GM13977 (cell line): ENCODE measurements at regions not wholly inside any gene's neighbourhood (a gene's known extent, or its start where the extent isn't known, plus 50 kb on each side); places are given as distances from the start of the nearest gene placed in this dataset.

Source experiments
- DNase-seq: peaks from one replicate; pipeline ENCODE4 v3.0.0; 2012; ENCODE audit warnings: low spot score
- in situ Hi-C: fragments of 300-500 bp; cut with MboI; formaldehyde crosslinking; loops from one replicate; pipeline ENCODE4 v1.12.0; 2022; ENCODE audit warnings: low sequenced_read_pairs, low pct_unique_long_range_greater_than_20kb, mixed read lengths, inconsistent platforms; ENCODE audit not compliant: unreplicated experiment
- TF ChIP-seq, protein P1 (sequence below): IDR thresholded peaks from 2 replicates; pipeline ENCODE4 v1.5.1; 2012; ENCODE audit warnings: mild to moderate bottlenecking, control low read depth; ENCODE audit not compliant: insufficient read depth; ENCODE audit errors: extremely low read depth, missing control alignments

DNA sequence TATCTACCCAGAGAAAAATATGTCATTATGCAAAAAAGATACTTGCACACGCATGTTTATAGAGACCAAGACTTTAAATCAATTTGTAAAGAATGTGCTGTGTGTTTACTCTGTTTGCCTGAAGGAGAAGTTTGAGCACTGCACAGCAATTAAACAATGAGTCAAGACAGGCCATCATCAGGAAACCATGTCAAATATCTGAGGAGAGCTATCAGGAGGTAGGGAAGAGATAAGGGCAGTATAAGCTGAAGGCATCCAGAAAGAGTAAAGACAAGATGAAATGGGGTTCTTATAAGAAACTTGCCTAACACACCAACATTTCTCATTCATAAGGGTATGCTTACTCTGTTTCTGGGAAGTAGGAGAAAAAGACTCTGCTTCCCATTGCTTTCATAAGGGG, 405.8 kb upstream of the PTGER4 start:
- DNase-seq = no peak
- in situ Hi-C loops = no loop called here

DNA sequence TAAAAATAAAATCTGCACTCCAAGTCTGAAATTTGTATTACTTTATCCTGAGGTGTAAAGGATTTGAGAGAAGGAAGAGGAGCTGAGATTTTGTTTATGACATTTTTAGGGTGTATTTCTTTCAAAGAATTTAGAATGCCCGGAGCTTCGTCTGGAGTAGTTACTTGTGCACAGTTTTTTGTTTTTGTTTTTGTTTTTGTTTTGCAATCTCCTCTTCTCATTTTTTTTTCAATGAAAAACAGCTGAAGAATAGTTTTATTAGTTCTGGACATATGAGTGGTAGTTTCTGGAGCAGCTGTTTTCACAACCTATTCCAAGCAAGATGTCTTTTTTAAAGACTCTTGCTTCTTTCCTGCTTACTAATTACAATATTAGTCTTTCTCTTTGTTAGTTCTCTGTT, 408.2 kb upstream of the PTGER4 start:
- no peak for DNase-seq
- in situ Hi-C loops = no loop called here
- TF ChIP-seq, protein P1, sequence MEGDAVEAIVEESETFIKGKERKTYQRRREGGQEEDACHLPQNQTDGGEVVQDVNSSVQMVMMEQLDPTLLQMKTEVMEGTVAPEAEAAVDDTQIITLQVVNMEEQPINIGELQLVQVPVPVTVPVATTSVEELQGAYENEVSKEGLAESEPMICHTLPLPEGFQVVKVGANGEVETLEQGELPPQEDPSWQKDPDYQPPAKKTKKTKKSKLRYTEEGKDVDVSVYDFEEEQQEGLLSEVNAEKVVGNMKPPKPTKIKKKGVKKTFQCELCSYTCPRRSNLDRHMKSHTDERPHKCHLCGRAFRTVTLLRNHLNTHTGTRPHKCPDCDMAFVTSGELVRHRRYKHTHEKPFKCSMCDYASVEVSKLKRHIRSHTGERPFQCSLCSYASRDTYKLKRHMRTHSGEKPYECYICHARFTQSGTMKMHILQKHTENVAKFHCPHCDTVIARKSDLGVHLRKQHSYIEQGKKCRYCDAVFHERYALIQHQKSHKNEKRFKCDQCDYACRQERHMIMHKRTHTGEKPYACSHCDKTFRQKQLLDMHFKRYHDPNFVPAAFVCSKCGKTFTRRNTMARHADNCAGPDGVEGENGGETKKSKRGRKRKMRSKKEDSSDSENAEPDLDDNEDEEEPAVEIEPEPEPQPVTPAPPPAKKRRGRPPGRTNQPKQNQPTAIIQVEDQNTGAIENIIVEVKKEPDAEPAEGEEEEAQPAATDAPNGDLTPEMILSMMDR = no peak

More for the DNA sequence above, 405.8 kb upstream of the PTGER4 start:
- TF ChIP-seq, protein P1 = no peak

DNA sequence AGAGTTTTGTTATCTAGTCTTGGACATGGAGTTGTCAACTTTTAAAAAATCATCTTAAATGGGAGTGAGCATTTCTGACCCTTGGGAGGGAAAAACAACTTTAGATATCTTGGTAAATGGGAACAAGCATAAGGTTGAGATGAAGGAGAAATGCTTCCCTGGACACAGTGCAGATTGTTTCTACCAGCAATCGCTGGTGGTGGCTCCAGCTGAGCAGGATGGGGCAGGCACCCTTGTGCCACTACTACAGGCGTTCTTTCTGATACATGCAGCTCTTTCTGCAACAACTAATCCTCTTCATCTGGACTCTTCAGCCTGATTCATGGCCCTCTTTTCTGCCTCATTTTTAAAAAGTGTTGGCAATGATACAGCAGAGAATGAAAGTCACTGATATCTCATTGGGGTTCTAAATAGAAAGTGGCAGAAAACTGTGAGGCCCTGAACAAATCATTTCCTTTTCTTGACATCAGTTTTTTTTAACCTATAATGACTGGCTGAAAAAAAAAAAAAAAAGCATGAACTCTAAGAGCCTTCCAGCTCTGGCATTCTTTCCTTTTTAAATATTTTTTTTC, 409.4 kb upstream of the PTGER4 start:
- in situ Hi-C loops = no loop called here
- TF ChIP-seq, protein P1 = no peak
- no peak for DNase-seq

DNA sequence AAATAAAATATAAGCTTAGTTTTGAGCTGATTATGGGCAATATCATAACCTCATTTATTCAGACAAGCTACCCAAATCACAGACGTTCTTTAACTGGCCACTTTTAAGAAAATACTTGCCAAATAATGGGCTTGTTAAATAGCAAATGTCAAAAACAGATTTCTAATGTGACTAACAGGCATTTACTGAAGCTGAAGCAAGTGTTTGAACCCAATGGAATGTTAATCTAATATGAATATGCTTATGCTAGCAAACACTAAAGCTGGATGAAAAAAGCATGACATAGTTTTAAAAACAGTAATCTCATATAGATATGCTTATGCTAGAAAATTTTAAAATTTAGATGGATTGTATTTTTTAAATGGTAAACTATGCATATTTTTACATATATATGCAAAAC, 411.6 kb upstream of the PTGER4 start:
- DNase-seq = no peak
- in situ Hi-C loops = no loop called here
- TF ChIP-seq, protein P1 = no peak

DNA sequence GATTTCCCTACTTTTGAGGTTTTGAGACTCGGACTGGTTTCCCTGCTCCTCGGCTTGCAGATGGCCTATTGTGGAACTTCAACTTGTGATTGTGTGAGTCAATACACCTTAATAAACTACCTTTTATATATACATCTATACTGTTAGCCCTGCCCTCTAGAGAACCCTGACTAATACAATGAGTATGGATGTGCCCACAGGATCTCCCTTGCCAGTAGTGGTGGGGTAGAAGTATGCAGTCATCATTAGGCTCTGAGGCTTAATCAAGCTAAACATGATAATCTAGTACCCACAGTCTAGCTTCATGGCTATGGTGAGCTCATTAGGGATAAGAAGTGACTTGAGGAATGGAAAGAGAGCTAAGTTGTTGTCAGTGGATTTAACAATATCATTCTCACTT, 412.8 kb upstream of the PTGER4 start:
- in situ Hi-C loops = no loop called here
- DNase-seq = no peak
- TF ChIP-seq, protein P1 = no peak

DNA sequence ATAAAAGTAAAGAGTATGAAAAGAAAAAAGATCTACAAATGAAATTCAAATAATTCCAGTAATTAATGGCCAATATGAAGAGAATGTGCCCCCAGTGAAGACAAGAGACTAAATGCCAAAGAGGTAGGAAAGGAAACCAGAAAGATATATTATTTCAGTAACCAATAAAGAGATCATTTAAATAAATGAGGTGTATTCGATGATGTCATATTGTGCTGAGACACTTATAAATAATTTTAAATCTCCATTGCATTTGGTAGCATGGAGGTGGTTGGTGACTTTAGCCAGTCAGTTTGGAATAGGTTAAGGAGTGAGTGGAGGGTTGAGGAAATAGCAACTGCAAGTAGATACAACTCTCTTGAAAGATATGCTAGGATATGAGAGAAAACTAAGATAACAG, 417.7 kb upstream of the PTGER4 start:
- TF ChIP-seq, protein P1 = no peak
- no peak for DNase-seq
- in situ Hi-C loops = no loop called here

DNA sequence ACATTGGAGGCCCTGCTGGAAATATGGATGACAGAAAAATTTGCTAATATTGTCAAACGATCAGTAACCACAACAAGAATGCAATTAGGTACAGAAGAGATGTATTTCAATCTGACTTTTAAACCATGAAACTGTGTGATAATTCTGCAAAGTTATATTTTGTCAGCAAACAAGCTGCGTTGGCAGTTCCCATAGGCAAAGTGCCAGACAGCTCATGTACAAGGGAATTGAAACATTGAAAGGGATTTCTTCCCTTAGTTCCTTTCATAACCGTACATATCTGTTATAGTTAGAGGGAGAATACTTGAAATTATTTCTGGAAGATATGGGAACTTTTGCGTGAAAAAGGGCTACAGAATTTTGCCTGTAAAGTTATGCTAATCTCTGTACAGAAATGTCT, 419.4 kb upstream of the PTGER4 start:
- TF ChIP-seq, protein P1 = no peak
- in situ Hi-C loops = no loop called here
- DNase-seq = no peak
